GM13977 (cell line): ENCODE measurements at regions not wholly inside any gene's neighbourhood (a gene's known extent, or its start where the extent isn't known, plus 50 kb on each side); places are given as distances from the start of the nearest gene placed in this dataset.

Source experiments
- DNase-seq: peaks from one replicate; pipeline ENCODE4 v3.0.0; 2012; ENCODE audit warnings: low spot score
- CTCF ChIP-seq: IDR thresholded peaks from 2 replicates; pipeline ENCODE4 v1.5.1; 2012; ENCODE audit warnings: mild to moderate bottlenecking, control low read depth; ENCODE audit not compliant: insufficient read depth; ENCODE audit errors: extremely low read depth, missing control alignments
- in situ Hi-C: fragments of 300-500 bp; cut with MboI; formaldehyde crosslinking; loops from one replicate; pipeline ENCODE4 v1.12.0; 2022; ENCODE audit warnings: low sequenced_read_pairs, low pct_unique_long_range_greater_than_20kb, mixed read lengths, inconsistent platforms; ENCODE audit not compliant: unreplicated experiment

- in situ Hi-C loops, result no loop called here
- no peak for TF ChIP-seq CTCF
- no peak for DNase-seq
Observed at GRCh38 chr20:40634891-40635290, 54.1 kb downstream of the MAFB start.

DNA sequence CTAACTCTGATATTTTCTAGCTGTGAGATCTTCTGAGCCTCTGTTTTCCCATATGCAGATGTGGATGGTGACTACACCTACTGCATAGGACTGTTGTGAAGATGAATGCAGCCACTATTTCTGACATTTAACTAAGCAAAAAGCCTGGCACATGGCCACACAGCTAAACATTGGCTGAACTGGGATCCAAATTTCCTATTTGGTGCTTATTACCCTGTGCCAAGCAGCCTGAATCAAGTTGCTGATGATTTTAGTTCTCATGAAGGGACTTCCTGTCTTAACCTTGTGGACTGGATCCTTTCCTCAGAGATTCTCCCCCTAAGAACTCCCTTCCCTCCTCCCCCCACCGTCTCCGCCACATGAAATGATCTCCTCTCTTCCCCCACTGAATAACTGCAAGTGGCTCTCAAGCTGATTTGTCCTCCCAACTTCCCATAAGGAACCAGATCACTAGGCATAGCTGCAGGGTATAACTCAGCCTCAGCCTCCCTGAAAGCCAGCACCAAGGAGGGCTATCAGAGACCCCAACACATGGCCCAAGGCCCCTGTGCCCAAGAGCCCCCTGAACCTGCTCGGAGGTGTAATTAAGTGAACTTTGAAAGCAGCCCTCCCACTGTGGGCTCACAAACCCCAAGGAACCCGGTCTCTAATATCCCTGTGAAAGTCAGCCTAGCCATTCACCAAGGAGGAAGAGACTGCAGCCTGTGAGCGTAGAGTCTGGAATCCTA is 55.7 kb downstream of the MAFB start:
- in situ Hi-C loops, result no loop called here
- no peak for DNase-seq

GRCh38 chr20:40632346-40632976 is 56.6 kb downstream of the MAFB start:
- TF ChIP-seq CTCF, result no peak
- in situ Hi-C loops, result no loop called here
- no peak for DNase-seq

More for the DNA sequence above, 55.7 kb downstream of the MAFB start:
- TF ChIP-seq CTCF, result no peak

DNA sequence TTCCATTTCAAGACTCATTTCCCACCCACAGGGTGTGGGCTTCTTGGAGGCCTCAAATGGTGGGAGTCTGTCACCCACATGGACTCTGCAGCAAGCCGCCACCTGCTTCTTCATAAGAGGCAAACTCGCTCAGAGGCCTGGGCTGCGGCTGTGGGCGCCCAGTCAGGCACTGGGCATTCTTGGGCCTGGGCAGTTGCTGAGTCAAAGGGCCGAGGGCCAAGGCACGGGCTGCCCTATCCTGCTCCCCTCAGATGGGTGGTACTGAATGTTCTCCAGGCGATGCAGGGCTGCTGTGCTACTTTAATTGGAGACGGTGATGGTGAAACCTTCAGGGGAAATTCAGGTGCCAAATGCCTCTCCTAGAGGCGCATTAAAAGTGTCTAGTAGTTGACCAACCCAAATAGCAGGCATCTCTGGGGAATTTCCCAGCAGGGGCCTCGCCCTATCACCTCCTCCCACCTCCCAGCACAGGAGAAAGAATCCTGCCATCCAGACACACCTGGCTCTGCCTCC is 57.9 kb downstream of the MAFB start:
- in situ Hi-C loops, result no loop called here
- TF ChIP-seq CTCF, result no peak
- no peak for DNase-seq

- DNase-seq, result no peak
- TF ChIP-seq CTCF, result no peak
Observed at GRCh38 chr20:40630713-40631112, 58.3 kb downstream of the MAFB start.

DNA sequence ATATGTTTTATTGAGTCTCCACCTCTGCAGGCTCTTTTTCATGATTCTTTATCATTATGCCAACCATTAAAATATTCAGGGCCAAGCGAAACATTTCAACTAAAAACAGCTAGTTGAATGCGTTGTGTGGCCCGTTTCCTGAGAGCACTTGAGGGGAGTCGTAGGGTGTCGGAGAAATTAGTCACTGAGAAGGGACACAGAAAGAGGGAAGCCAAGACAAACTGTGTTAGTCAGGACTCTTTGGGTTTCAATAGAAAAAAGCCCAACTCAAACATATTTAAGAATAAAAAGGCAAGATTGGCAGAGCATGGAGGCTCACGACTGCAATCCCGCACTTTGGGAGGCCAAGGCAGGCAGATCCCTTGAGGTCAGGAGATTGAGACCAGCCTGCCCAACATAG is 58.9 kb downstream of the MAFB start:
- in situ Hi-C loops, result no loop called here
- no peak for TF ChIP-seq CTCF
- no peak for DNase-seq

More at GRCh38 chr20:40630713-40631112, 58.3 kb downstream of the MAFB start:
- in situ Hi-C loops, result no loop called here
